ENCODE measurements at regions not wholly inside any gene's neighbourhood (a gene's known extent, or its start where the extent isn't known, plus 50 kb on each side); places are given as distances from the start of the nearest gene placed in this dataset.

GRCh38 chr13:107767119-107767518, 448.2 kb downstream of the LIG4 start:
- no peak for ATAC-seq
- TF ChIP-seq, protein P1, sequence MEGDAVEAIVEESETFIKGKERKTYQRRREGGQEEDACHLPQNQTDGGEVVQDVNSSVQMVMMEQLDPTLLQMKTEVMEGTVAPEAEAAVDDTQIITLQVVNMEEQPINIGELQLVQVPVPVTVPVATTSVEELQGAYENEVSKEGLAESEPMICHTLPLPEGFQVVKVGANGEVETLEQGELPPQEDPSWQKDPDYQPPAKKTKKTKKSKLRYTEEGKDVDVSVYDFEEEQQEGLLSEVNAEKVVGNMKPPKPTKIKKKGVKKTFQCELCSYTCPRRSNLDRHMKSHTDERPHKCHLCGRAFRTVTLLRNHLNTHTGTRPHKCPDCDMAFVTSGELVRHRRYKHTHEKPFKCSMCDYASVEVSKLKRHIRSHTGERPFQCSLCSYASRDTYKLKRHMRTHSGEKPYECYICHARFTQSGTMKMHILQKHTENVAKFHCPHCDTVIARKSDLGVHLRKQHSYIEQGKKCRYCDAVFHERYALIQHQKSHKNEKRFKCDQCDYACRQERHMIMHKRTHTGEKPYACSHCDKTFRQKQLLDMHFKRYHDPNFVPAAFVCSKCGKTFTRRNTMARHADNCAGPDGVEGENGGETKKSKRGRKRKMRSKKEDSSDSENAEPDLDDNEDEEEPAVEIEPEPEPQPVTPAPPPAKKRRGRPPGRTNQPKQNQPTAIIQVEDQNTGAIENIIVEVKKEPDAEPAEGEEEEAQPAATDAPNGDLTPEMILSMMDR (IDR thresholded peaks at IDR 0.05): no peak
- H3K9me3 ChIP-seq: no peaks in the 10 kb centered on the region
- H3K36me3 ChIP-seq: no peaks in the 10 kb centered on the region
- H3K27ac ChIP-seq: no peak overlapping the region
- H3K4me3 ChIP-seq: no peak overlapping the region
- no peak for DNase-seq
- intact Hi-C loops (cut with DNase I): no loop called here
- no peaks in the 10 kb centered on the region for H3K27me3 ChIP-seq (ENCODE audit: low read depth)
- H3K4me1 ChIP-seq: no peaks in the 10 kb centered on the region

DNA sequence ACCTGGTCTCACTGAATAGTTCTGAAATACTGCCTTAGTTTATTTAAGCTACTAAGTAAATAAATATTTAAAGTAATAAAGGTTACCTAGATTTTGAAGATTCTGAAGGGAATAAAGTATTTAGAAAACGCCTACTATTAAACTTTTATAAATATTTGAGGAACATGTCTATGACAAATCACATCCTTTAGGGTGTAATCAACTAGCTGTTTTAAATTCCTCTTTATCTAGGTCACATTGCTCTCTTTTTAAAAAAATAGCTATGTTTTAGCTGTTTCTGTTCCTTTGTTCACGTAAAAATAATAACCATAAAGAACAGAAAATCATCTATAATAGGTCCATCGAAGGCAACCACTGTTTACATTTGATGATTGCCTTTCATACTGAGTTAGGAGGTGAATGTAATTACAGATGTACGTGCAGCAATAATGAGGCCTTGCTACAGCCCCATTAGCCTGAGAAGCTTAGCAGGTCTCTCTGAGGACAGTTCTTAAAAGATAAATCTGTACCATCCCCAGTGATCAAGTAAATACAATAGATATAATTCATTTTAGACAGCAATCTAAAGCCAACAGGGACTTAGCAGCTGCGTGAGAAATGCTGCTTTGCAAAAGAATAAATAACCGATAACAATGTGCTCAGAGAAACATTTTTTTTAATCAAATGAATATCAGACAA, 449.5 kb downstream of the LIG4 start:
- intact Hi-C loops (cut with DNase I): no loop called here
- ATAC-seq: no peak
- H3K27me3 ChIP-seq (ENCODE audit: low read depth): no peaks in the 10 kb centered on the region
- TF ChIP-seq, protein P1 (IDR thresholded peaks at IDR 0.05): no peak
- H3K9me3 ChIP-seq: no peaks in the 10 kb centered on the region
- no peak overlapping the region for H3K27ac ChIP-seq
- H3K36me3 ChIP-seq: no peaks in the 10 kb centered on the region
- no peak overlapping the region for H3K4me3 ChIP-seq
- DNase-seq: no peak
- no peaks in the 10 kb centered on the region for H3K4me1 ChIP-seq

DNA sequence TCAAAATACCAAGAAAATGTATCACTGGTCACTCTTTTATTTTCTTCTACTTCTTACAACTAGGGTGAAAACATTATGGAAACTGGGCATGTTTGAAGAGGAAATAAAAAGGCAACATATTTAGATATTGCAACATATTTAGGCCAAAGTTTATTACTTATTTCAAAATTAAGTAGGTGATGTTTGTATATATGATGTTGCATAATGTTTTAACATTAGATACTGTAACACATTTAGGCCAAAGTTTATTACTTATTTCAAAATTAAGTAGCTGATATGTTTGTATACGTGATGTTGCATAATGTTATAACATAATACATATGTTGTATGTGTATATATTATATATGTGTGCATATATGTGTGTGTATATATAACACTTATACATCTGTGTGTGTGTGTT, 451.3 kb downstream of the LIG4 start:
- TF ChIP-seq, protein P1 (IDR thresholded peaks at IDR 0.05): no peak
- Histone ChIP-seq H3K27me3 (ENCODE audit: low read depth) (no peaks in the 10 kb centered on the region), H3K4me3 (no peak overlapping the region), H3K36me3 (no peaks in the 10 kb centered on the region), H3K9me3 (no peaks in the 10 kb centered on the region), H3K27ac (no peak overlapping the region), H3K4me1 (no peaks in the 10 kb centered on the region)
- no peak for DNase-seq
- intact Hi-C loops (cut with DNase I): no loop called here
- ATAC-seq: no peak

GRCh38 chr13:107753748-107754147, 461.6 kb downstream of the LIG4 start:
- no peaks in the 10 kb centered on the region for H3K27me3 ChIP-seq (ENCODE audit: low read depth)
- ATAC-seq (no peak), DNase-seq (no peak)
- H3K4me1 ChIP-seq: no peaks in the 10 kb centered on the region
- intact Hi-C loops (cut with DNase I): no loop called here
- TF ChIP-seq, protein P1 (IDR thresholded peaks at IDR 0.05): no peak
- H3K9me3 ChIP-seq: no peaks in the 10 kb centered on the region
- H3K36me3 ChIP-seq: no peaks in the 10 kb centered on the region
- no peak overlapping the region for H3K27ac ChIP-seq
- no peak overlapping the region for H3K4me3 ChIP-seq

DNA sequence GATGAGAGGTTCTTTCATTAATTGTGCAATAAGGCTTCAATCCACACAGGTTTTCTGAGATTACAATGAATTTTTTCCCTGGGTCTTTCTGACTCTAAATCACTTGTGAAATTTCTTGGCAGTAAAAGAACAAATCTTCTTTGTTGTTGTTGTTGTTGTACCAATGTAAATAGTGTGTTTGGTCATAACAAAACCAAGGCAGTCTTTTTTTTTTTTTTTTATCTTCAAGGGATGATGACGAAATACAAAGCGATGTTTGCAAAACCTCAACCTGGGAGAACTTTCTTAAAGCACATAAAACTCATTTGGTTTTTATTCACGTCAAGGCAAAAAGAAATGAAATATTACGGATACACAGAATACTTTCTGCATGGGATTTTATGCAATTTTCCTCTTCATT, 462.0 kb downstream of the LIG4 start:
- DNase-seq: no peak
- H3K4me1 ChIP-seq: no peaks in the 10 kb centered on the region
- no peaks in the 10 kb centered on the region for H3K36me3 ChIP-seq
- H3K27ac ChIP-seq: no peak overlapping the region
- no peaks in the 10 kb centered on the region for H3K9me3 ChIP-seq
- ATAC-seq: no peak
- intact Hi-C loops (cut with DNase I): no loop called here
- H3K27me3 ChIP-seq (ENCODE audit: low read depth): no peaks in the 10 kb centered on the region
- H3K4me3 ChIP-seq: no peak overlapping the region
- TF ChIP-seq, protein P1 (IDR thresholded peaks at IDR 0.05): no peak

All from lower lobe of right lung (tissue), 2 donors.